Transverse colon (tissue), 4 donors: ENCODE measurements at regions not wholly inside any gene's neighbourhood (a gene's known extent, or its start where the extent isn't known, plus 50 kb on each side); places are given as distances from the start of the nearest gene placed in this dataset.

Experiments
- DNase-seq: peaks from one replicate; pipeline ENCODE4 v3.0.0-alpha.2; 2019
- H3K27ac ChIP-seq, 4 donors: fragments of 200-600 bp; sonication (generic); 2 replicates each; pipeline ENCODE4 v1.5.1; 2016 to 2018; ENCODE audit warnings: inconsistent platforms in 4 of 4
- H3K27me3 ChIP-seq: fragments of 200-600 bp; sonication (generic); 2 replicates; pipeline ENCODE4 v1.5.1; 2017; ENCODE audit warnings: inconsistent platforms
- H3K36me3 ChIP-seq, 4 donors: fragments of 200-600 bp; sonication (generic); 2 replicates each; pipeline ENCODE4 v1.5.1; 2017 to 2019; ENCODE audit warnings: inconsistent platforms in 4 of 4
- H3K4me1 ChIP-seq, 4 donors: fragments of 200-600 bp; sonication (generic); 2 replicates each; pipeline ENCODE4 v1.5.1; 2017 to 2020; ENCODE audit warnings: inconsistent platforms in 4 of 4
- H3K4me3 ChIP-seq, 4 donors: fragments of 200-600 bp; sonication (generic); 1 replicate in 1 of 4; 2 replicates in 3 of 4; pipeline versions ENCODE4 v1.5.1 to v1.6.1; 2017 to 2019; ENCODE audit warnings: inconsistent platforms in 4 of 4
- H3K9me3 ChIP-seq, 2 donors: fragments of 200-600 bp; sonication (generic); 2 replicates each; pipeline ENCODE4 v1.5.1; 2017 to 2019; ENCODE audit warnings: inconsistent platforms in 2 of 2
- EP300 ChIP-seq: sonication (generic); formaldehyde crosslinking; IDR thresholded peaks from one replicate; pipeline ENCODE4 v1.6.1; 2017; ENCODE audit warnings: antibody characterized with exemption, low read depth
- POLR2A ChIP-seq: fragments of 450-650 bp; IDR thresholded peaks from one replicate; pipeline ENCODE4 v1.6.1; 2016; ENCODE audit warnings: antibody characterized with exemption, mild to moderate bottlenecking, moderate library complexity
- POLR2AphosphoS5 ChIP-seq, 3 donors: sonication (generic); formaldehyde crosslinking; IDR thresholded peaks; one replicate each; pipeline ENCODE4 v1.6.1; 2016; ENCODE audit warnings: antibody characterized with exemption in 3 of 3
- WGBS, 2 donors: methylation state at CpG; one replicate each; pipeline ENCODE4 v1.1.5; 2018; ENCODE audit warnings: low coverage in 1 of 2; 5-methylcytosine and 5-hydroxymethylcytosine counted together
- in situ Hi-C, 4 donors: fragments of 200-750 bp; cut with MboI; loops; one replicate each; pipeline versions ENCODE4 v1.15.0 to v1.15.1; 2017; ENCODE audit warnings: low sequenced_read_pairs in 3 of 4, low pct_ligation_motif_present in 1 of 4, low pct_unique_long_range_greater_than_20kb in 1 of 4
- intact Hi-C: fragments of 100-400 bp; cut with DNase I; formaldehyde crosslinking; loops from one replicate; pipeline ENCODE4 v1.15.1; 2023; ENCODE audit warnings: low total_unique reads
- TF ChIP-seq, protein P1 (sequence below), 5 experiments: fragments of 200-600 bp in 3 of 5; fragments of 450-650 bp in 2 of 5; sonication (generic) in 3 of 5; IDR thresholded peaks; 1 replicate in 2 of 5; 2 replicates in 3 of 5; pipeline ENCODE4 v1.5.1; 2016 to 2017; ENCODE audit warnings: antibody characterized with exemption in 5 of 5, inconsistent platforms in 3 of 5, mild to moderate bottlenecking in 2 of 5, moderate library complexity in 1 of 5

DNA sequence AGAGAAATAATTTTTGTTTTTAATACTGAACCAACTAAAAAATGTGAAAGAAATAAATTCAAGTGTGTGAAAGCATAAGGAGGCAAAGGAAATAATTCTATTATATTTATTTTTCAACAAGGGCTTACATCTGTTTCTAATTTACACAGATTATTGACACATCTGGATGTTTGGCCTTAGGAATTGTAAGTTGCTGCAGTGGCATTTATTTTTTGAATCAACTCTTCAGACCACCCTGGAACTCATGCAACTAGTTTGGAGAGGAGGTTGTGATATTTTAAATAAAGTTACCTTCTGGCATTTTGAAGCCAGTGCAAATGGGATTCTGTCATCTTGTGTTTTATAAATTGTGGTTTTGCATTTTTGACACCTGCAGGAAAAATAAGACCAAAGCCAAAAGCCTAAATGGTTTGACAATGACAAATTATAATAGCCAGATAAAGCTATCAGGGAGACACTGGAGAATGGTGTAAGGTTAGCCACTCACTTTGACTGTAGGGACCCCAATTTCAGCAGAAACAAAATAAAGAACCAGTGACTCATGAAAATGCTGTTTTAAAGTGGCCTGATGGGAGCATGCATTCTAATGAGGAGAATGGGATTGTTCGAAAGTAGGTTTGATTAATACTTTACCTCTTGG, 192.9 kb downstream of the KLF5 start:
- Histone ChIP-seq H3K27ac (no peak overlapping the region), H3K4me1 (peaks cover 6 to 13% (median 10%) of the 10 kb centered on the region in 4 donors), H3K36me3 (no peaks in the 10 kb centered on the region), H3K4me3 (no peak overlapping the region), H3K9me3 (no peaks in the 10 kb centered on the region), H3K27me3 (no peaks in the 10 kb centered on the region)
- in situ Hi-C loops (no loop called here), intact Hi-C loops (no loop called here)
- DNase-seq = no peak
- 88 to 90% methylated on average over 1 of the region's 1 CpG for WGBS, 2 donors
- TF ChIP-seq, protein P1, sequence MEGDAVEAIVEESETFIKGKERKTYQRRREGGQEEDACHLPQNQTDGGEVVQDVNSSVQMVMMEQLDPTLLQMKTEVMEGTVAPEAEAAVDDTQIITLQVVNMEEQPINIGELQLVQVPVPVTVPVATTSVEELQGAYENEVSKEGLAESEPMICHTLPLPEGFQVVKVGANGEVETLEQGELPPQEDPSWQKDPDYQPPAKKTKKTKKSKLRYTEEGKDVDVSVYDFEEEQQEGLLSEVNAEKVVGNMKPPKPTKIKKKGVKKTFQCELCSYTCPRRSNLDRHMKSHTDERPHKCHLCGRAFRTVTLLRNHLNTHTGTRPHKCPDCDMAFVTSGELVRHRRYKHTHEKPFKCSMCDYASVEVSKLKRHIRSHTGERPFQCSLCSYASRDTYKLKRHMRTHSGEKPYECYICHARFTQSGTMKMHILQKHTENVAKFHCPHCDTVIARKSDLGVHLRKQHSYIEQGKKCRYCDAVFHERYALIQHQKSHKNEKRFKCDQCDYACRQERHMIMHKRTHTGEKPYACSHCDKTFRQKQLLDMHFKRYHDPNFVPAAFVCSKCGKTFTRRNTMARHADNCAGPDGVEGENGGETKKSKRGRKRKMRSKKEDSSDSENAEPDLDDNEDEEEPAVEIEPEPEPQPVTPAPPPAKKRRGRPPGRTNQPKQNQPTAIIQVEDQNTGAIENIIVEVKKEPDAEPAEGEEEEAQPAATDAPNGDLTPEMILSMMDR (IDR thresholded peaks at IDR 0.05) = no peak
- TF ChIP-seq POLR2AphosphoS5 (IDR thresholded peaks at IDR 0.05) (no peak), POLR2A (no peak)

DNA sequence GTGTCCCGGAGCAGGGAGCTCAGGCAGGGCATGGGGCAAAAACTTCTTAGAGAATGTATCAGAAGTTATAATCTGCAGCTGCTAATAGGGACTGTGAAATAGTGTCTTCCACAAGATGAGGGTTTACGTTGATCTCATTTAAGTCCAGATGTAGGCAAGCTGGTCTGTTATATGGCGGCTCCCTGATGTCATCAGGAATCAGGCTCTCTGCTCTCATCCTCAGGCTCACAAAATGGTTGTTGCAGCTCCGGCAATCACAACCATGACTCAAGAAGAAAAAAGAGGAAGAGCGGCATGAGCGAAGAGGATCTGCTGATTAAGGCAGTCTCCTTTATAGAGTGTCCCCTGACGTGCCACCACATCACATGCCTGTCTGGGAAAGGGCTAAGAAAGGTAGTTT, 191.3 kb downstream of the KLF5 start:
- H3K36me3 ChIP-seq = no peaks in the 10 kb centered on the region
- intact Hi-C loops (no loop called here), in situ Hi-C loops (no loop called here)
- peaks cover 6 to 13% (median 10%) of the 10 kb centered on the region in 4 donors for H3K4me1 ChIP-seq
- DNase-seq = no peak
- WGBS, 2 donors = 93% methylated on average over 7 of the region's 7 CpGs
- no peaks in the 10 kb centered on the region for H3K9me3 ChIP-seq
- TF ChIP-seq EP300 = no peak
- TF ChIP-seq, protein P1 (IDR thresholded peaks at IDR 0.05) = no peak
- no peak for TF ChIP-seq POLR2A
- TF ChIP-seq POLR2AphosphoS5 (IDR thresholded peaks at IDR 0.05) = no peak
- no peak overlapping the region for H3K27ac ChIP-seq
- H3K4me3 ChIP-seq = no peak overlapping the region
- no peaks in the 10 kb centered on the region for H3K27me3 ChIP-seq

DNA sequence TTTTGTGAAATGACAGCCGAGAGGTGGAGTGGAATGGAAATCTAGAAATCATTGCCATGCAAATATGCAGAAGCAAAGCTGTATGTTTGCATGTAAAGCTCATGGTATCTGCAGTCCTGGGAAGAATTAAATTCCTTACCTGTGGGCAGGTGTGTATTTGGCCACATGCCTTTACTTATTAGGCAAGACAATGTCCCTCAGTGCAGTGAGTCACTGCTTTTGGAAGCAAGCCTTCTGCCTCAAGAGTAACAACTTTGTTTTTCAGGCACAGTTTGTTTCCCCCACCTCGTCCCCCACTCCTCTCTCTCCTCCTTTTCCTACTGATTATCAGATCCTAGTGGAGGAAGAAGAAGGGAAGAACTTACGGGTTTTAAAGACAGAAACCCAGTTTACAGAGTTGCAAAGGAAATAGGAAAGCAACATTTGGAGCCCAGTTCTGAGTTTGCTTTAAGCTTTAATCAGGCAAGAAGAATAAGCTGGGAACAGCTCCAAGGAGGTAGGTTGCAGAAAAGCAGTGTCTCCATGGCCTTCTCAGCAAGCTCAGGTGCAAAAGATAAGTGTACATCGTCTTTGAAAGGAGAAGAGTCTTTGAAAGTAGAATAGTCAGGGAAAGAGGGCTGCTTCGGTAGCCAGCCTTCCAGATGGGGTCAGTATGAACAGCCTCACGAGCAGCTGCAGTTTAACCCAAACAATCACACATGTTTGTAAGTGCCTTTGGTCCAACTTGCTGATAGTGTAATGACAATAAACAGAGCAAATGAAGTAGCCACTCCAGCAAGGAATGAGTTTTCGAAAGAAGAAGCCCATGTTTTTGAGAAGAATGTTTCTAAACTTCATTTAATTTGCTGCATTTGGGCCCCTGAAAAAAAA, 190.1 kb downstream of the KLF5 start:
- TF ChIP-seq EP300 (no peak), POLR2AphosphoS5 (IDR thresholded peaks at IDR 0.05) (no peak), POLR2A (no peak)
- TF ChIP-seq, protein P1 (IDR thresholded peaks at IDR 0.05) = no peak
- DNase-seq = no peak
- intact Hi-C loops (no loop called here), in situ Hi-C loops (no loop called here)
- H3K27ac ChIP-seq = peak overlapping the region in 3 of 4 donors; percentile 2 to 68 (median 11)
- peaks cover 6 to 13% (median 10%) of the 10 kb centered on the region in 4 donors for H3K4me1 ChIP-seq
- no peak overlapping the region for H3K4me3 ChIP-seq
- no peaks in the 10 kb centered on the region for H3K36me3 ChIP-seq
- no peaks in the 10 kb centered on the region for H3K9me3 ChIP-seq
- WGBS, 2 donors = 22 to 35% methylated on average over 6 to 7 of the region's 7 CpGs
- no peaks in the 10 kb centered on the region for H3K27me3 ChIP-seq

DNA sequence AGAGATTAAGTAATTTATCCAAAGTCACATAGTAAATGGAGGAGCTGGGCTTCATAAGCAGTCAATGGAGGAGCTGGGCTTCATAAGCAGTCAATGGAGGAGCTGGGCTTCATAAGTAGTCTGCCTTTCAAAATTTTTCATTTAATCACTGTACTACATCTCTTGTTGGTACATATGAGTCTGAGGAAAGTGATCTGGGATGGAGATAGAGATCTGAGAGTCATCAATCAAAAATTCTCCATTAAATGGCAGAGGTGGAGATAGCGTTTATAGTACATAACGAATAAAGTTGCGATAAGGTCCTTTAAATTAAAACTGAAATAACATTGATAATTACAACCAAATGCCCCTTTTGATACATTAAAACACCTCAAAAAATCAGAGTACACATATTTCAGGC, 189.3 kb downstream of the KLF5 start:
- no peak overlapping the region for H3K4me3 ChIP-seq
- WGBS, 2 donors = 88 to 95% methylated on average over 3 of the region's 3 CpGs
- in situ Hi-C loops = no loop called here
- intact Hi-C loops = no loop called here
- H3K9me3 ChIP-seq = no peaks in the 10 kb centered on the region
- no peaks in the 10 kb centered on the region for H3K36me3 ChIP-seq
- peaks cover 6 to 13% (median 10%) of the 10 kb centered on the region in 4 donors for H3K4me1 ChIP-seq
- no peaks in the 10 kb centered on the region for H3K27me3 ChIP-seq
- no peak for DNase-seq
- TF ChIP-seq POLR2A (no peak), POLR2AphosphoS5 (IDR thresholded peaks at IDR 0.05) (no peak), EP300 (no peak)
- TF ChIP-seq, protein P1 (IDR thresholded peaks at IDR 0.05) = no peak
- H3K27ac ChIP-seq = no peak overlapping the region
